HG03175 (cell line): ENCODE measurements at regions not wholly inside any gene's neighbourhood (a gene's known extent, or its start where the extent isn't known, plus 50 kb on each side); places are given as distances from the start of the nearest gene placed in this dataset.
"Not testable (repeated sequence)": the region's sequence is repeated elsewhere in the genome, so short reads cannot be mapped to it uniquely, and the experiment has no call there.

Source experiments
- ATAC-seq: cut with Tn5 transposase; IDR thresholded peaks from one replicate; pipeline ENCODE4 v1.9.1; 2021; ENCODE audit warnings: mild to moderate bottlenecking, moderate library complexity; ENCODE audit not compliant: unreplicated experiment

- ATAC-seq: no peak
These were observed 742.8 kb downstream of the FAM181B start for GRCh38 chr11:81990659-81991443.

GRCh38 chr11:81989093-81989492 lies 744.6 kb downstream of the FAM181B start:
- ATAC-seq: no peak

GRCh38 chr11:81987829-81988472 lies 745.7 kb downstream of the FAM181B start:
- peak; percentile 52 for ATAC-seq

GRCh38 chr11:81986556-81987161 lies 747.0 kb downstream of the FAM181B start:
- ATAC-seq: no peak

- no peak for ATAC-seq
These were observed 754.2 kb downstream of the FAM181B start for GRCh38 chr11:81979448-81979847.

GRCh38 chr11:81975261-81975900 lies 758.3 kb downstream of the FAM181B start:
- ATAC-seq: no peak

GRCh38 chr11:81970886-81971285 lies 762.8 kb downstream of the FAM181B start:
- ATAC-seq: no peak

GRCh38 chr11:81967242-81967641 lies 766.4 kb downstream of the FAM181B start:
- ATAC-seq: no peak

- no peak for ATAC-seq
These were observed 767.3 kb downstream of the FAM181B start for GRCh38 chr11:81966340-81966739.

- peak; percentile 55 for ATAC-seq
These were observed 770.6 kb downstream of the FAM181B start for GRCh38 chr11:81963018-81963417.

- no peak for ATAC-seq
These were observed 773.2 kb downstream of the FAM181B start for GRCh38 chr11:81960443-81960842.

GRCh38 chr11:81959341-81959740 lies 774.3 kb downstream of the FAM181B start:
- ATAC-seq: no peak

- ATAC-seq: not testable (repeated sequence)
These were observed 779.4 kb downstream of the FAM181B start for GRCh38 chr11:81954301-81954700.

GRCh38 chr11:81946831-81947230 lies 786.8 kb downstream of the FAM181B start:
- no peak for ATAC-seq

GRCh38 chr11:81942646-81943045 lies 791.0 kb downstream of the FAM181B start:
- ATAC-seq: no peak

GRCh38 chr11:81941998-81942397 lies 791.7 kb downstream of the FAM181B start:
- ATAC-seq: no peak

GRCh38 chr11:81932303-81932702 lies 801.4 kb downstream of the FAM181B start:
- no peak for ATAC-seq

- ATAC-seq: no peak
These were observed 813.5 kb downstream of the FAM181B start for GRCh38 chr11:81920205-81920604.

- ATAC-seq: no peak
These were observed 817.2 kb downstream of the FAM181B start for GRCh38 chr11:81916451-81916850.

- no peak for ATAC-seq
These were observed 818.6 kb downstream of the FAM181B start for GRCh38 chr11:81915045-81915444.

- no peak for ATAC-seq
These were observed 819.9 kb downstream of the FAM181B start for GRCh38 chr11:81913793-81914192.
